Head of caudate nucleus (tissue), 42 donors: ENCODE measurements at regions not wholly inside any gene's neighbourhood (a gene's known extent, or its start where the extent isn't known, plus 50 kb on each side); places are given as distances from the start of the nearest gene placed in this dataset.
A peak's percentile ranks its signal among the peaks of the same experiment; 100 is the strongest.

ENCODE experiments used
- DNase-seq, 42 donors: peaks; one replicate each; pipeline versions ENCODE4 v3.0.0 to v3.0.0-alpha.2; 2020 to 2021; ENCODE audit warnings: mixed read lengths in 7 of 42
- intact Hi-C: fragments of 100-400 bp; cut with DNase I; formaldehyde crosslinking; loops from one replicate; pipeline ENCODE4 v1.15.0; 2022

GRCh38 chr2:198312596-198313483, 508.4 kb downstream of the PLCL1 start:
- intact Hi-C loops: loop anchor here (10.0 kb wide), 2 partner anchors 1152 to 1422 kb away; no protein-coding TSS in a partner anchor
- no peak for DNase-seq

GRCh38 chr2:198311020-198311419, 506.6 kb downstream of the PLCL1 start:
- intact Hi-C loops: loop anchor here (10.0 kb wide), 2 partner anchors 1154 to 1424 kb away; no protein-coding TSS in a partner anchor

GRCh38 chr2:198309673-198310280, 505.4 kb downstream of the PLCL1 start:
- DNase-seq: peak in 35 of 42 donors; percentile 29 to 85 (median 61)

More at GRCh38 chr2:198311020-198311419, 506.6 kb downstream of the PLCL1 start:
- no peak for DNase-seq

GRCh38 chr2:198309081-198309480, 504.7 kb downstream of the PLCL1 start:
- no peak for DNase-seq
- intact Hi-C loops: no loop called here

More at GRCh38 chr2:198309673-198310280, 505.4 kb downstream of the PLCL1 start:
- intact Hi-C loops: loop anchor here (10.0 kb wide), 2 partner anchors 1155 to 1425 kb away; no protein-coding TSS in a partner anchor

GRCh38 chr2:198308368-198308767, 504.0 kb downstream of the PLCL1 start:
- intact Hi-C loops: no loop called here
- DNase-seq: no peak

GRCh38 chr2:198307093-198307492, 502.7 kb downstream of the PLCL1 start:
- intact Hi-C loops: no loop called here
- no peak for DNase-seq

GRCh38 chr2:198304859-198305258, 500.5 kb downstream of the PLCL1 start:
- intact Hi-C loops: no loop called here

GRCh38 chr2:198297350-198297749, 493.0 kb downstream of the PLCL1 start:
- DNase-seq: no peak
- intact Hi-C loops: loop anchor here (5.0 kb wide), 1 partner anchor 495 kb away; the partner anchor contains the start of gene PLCL1

More at GRCh38 chr2:198304859-198305258, 500.5 kb downstream of the PLCL1 start:
- no peak for DNase-seq

GRCh38 chr2:198296665-198297308, 492.4 kb downstream of the PLCL1 start:
- peak; percentile 11 to 90 (median 72) for DNase-seq
- intact Hi-C loops: loop anchor here (5.0 kb wide), 1 partner anchor 494 kb away; the partner anchor contains the start of gene PLCL1

- no peak for DNase-seq
- intact Hi-C loops: no loop called here
Observed at GRCh38 chr2:198293281-198293680, 488.9 kb downstream of the PLCL1 start.

- no peak for DNase-seq
- intact Hi-C loops: no loop called here
Observed at GRCh38 chr2:198289811-198290210, 485.4 kb downstream of the PLCL1 start.

- intact Hi-C loops: no loop called here
- no peak for DNase-seq
Observed at GRCh38 chr2:198287706-198288105, 483.3 kb downstream of the PLCL1 start.

GRCh38 chr2:198285216-198285615, 480.8 kb downstream of the PLCL1 start:
- peak in 24 of 42 donors; percentile 2 to 75 (median 34) for DNase-seq
- intact Hi-C loops: no loop called here

GRCh38 chr2:198283146-198283545, 478.8 kb downstream of the PLCL1 start:
- intact Hi-C loops: no loop called here
- no peak for DNase-seq

GRCh38 chr2:198282061-198282460, 477.7 kb downstream of the PLCL1 start:
- peak in 9 of 42 donors; percentile 14 to 60 (median 23) for DNase-seq
- intact Hi-C loops: no loop called here

GRCh38 chr2:198280145-198280544, 475.8 kb downstream of the PLCL1 start:
- DNase-seq: peak in 37 of 42 donors; percentile 21 to 82 (median 51)
- intact Hi-C loops: no loop called here

GRCh38 chr2:198279026-198279425, 474.6 kb downstream of the PLCL1 start:
- intact Hi-C loops: no loop called here
- no peak for DNase-seq

GRCh38 chr2:198277181-198277580, 472.8 kb downstream of the PLCL1 start:
- DNase-seq: no peak
- intact Hi-C loops: no loop called here

GRCh38 chr2:198273660-198274059, 469.3 kb downstream of the PLCL1 start:
- intact Hi-C loops: no loop called here
- peak in 15 of 42 donors; percentile 12 to 69 (median 35) for DNase-seq
